Amygdala (tissue), 56 donors: ENCODE measurements at regions not wholly inside any gene's neighbourhood (a gene's known extent, or its start where the extent isn't known, plus 50 kb on each side); places are given as distances from the start of the nearest gene placed in this dataset.

Source experiments
- DNase-seq, 56 donors: peaks; one replicate each; lab custom pipeline; 2025; lab: John Stamatoyannopoulos, UW

DNA sequence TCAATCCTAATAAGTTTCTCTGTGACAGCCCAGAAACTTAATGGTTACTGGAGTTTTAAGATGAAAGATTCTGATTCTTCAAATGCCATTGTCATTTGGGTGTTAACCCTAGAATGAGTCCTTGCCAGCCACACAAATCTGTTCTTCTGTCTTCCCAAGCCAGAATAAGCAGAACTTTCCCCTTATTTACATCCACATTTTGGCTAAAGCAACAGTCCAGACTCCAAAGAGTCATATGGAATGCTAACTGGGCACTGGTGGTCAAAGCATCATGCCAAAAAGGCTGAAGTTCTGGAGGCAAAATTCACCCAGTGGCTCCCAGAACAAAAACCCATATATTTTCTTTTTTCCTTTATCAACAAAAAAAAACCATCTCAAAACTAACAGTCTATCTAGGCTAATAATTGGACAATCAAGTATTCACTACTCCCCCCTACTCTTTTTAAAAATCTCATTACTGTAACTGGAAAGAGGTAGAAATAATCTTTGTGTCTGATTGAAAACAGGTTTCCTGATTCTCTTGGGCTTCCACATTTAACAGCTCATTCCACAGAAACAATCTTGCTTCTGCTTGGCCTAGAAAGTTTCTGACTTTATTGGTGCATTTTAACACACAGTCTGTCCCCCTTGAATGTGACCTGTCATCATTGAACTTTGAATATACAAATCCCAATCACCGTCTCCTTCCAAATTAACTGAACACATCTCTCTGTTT lies 89.6 kb upstream of the SETBP1 start:
- no peak for DNase-seq

DNA sequence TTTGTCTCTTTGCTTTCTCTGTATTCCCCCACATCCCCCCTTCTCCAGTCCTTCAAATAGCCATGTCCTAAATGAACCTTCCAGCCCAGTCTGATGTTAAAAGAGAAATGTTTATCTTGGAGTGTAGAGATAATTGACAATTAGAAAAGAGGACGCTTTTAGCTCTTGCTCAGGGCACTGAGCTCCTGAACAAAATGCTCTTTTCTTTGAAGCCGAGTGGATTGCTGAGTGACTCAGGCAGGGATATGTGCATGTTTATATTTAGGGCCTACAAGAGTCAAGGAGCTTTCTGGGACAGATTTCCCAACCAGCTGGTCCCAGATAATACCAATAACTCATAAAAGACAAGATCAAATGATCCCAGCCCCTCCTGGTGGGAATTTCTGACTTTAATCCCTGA lies 88.0 kb upstream of the SETBP1 start:
- no peak for DNase-seq

DNA sequence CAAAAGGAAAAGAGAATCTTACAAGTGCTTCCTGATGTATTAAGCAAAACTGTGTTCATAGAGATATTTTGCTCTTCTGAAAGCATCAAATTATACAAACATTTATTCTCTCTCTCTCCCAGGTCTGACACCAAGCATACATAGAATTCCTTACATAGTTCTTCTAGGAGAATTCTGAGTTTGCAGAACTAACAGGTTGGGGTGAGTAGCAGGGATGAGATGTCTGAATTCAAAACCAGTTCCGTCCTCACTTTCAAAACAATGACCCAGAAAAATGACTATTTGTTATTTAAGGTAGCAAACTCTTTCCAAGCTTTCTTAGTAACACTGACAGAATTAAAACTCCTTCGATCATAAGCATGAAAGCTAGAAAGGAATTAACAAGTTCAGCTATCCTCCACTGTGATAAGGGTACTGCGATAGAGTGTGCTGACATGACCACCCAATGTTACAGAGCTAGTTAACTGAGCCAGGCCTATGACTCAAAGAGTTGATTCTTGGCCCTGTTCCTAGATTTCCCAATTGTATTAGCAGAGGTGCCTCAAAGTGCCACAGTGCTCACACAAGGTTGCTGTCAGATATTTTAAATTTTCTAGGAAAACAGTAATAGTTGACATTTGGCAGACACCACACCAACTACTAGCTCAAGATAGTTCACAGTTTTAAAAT lies 85.8 kb upstream of the SETBP1 start:
- DNase-seq = no peak

DNA sequence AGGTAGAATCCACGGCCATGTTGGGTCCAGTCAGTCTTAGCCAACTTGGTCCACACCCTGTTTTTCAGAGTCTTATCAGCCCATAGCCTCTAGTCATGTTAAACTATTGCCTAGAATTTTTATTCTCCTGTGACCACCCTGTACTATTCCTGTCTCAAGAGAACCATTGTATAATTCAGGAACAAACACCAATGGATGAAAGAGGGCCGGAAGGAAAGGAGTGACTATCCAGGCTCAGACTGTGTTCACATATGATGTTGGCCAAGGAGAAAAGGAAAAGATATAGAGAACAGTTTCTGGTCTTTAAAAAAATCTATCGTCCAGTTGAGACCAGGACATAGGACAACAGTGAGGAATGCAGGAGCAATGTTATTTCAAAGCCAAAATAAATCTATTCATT lies 82.9 kb upstream of the SETBP1 start:
- DNase-seq = no peak

DNA sequence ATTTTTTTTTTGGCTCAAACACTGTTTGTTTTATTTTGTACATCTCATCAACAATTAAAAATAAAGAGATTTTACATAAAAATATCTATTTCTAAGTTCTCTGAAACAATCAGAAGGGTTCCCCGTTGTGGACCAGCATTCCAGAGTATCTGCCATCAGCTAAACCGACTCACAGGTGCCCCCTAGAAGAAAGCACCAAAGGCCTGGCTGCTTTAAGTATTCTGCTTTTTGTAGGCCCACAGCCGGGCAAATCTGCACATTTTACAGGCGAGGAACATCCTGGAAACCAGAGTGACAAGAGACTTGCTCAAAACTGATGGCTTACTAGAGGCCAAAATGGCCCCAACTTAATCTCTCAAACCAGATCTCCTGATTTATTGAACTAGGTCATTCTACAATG lies 82.2 kb upstream of the SETBP1 start:
- no peak for DNase-seq

DNA sequence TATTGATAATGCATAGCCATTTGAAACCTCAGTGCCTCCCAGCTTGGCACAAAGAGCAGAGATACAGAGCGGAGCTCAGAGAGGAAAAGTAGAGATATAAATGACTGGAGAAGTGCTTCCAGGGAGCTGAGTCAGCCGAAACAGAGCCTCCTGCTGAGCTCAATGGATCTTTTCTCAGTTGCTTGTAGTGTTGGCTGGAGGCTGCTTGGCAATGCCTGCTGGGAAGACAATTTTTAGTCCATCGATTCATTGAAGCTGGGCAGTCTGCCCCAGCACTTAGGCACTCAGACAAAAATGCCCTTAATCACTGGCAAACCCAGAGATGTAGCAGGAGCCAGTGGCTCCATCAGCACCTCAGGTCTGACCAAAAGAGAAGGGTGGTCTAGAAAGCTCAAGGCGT lies 81.3 kb upstream of the SETBP1 start:
- peak in 49 of 56 donors; percentile 4 to 79 (median 45) for DNase-seq

DNA sequence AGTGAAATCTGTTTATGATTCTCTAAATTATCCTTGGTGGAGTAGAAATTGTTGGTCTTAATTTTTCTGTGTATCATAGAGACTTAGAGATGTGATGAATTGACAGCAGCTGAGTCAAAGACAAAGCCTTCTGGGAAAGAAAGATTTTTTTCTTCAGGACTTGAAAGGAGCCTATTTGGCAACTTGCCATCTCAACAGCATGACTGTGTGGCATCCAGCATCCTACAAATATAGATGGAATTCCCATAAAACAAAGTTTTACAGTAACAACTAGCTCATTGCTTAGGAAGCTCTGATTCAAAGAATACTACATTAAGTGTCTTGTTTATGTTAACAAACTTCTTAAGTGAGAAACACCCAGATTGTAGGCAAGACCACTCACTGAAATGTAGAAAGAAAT lies 79.2 kb upstream of the SETBP1 start:
- no peak for DNase-seq

DNA sequence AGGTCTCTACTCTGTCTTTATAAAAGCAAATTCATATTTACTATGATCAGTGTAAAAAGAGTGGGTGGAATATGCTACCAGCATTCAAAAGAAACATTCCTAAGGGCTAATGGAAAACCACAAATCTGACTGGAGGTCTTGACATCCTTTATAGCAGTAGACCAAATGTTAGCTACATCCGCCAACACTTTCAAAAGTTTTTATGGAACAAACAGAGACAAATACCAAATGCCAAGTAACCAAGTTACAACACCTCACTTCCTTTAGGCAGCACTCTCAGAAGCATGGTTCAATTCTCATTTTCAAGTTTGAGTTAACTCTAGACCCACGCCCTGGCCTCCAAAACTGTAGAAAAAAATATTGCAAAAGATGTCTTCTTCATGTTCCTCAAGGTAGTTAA lies 78.3 kb upstream of the SETBP1 start:
- DNase-seq = no peak

DNA sequence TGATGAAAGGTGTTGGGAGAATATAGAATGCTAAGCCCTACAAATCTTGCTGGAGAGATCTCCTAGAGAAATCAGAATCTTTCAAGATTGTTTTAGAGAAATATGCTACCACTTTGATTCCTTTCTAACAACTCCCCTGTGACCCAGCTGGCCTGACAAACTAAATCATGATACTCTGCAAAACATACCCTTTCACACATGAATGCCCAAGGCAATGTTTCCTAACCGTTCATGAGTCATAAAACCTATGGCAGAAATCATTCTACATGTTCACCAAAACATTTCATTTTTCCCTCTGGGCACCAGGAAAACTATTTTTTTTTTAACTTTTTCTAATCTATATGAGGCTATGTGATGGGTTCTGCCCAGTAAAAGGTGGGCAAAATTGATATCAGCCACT lies 77.8 kb upstream of the SETBP1 start:
- DNase-seq = no peak

DNA sequence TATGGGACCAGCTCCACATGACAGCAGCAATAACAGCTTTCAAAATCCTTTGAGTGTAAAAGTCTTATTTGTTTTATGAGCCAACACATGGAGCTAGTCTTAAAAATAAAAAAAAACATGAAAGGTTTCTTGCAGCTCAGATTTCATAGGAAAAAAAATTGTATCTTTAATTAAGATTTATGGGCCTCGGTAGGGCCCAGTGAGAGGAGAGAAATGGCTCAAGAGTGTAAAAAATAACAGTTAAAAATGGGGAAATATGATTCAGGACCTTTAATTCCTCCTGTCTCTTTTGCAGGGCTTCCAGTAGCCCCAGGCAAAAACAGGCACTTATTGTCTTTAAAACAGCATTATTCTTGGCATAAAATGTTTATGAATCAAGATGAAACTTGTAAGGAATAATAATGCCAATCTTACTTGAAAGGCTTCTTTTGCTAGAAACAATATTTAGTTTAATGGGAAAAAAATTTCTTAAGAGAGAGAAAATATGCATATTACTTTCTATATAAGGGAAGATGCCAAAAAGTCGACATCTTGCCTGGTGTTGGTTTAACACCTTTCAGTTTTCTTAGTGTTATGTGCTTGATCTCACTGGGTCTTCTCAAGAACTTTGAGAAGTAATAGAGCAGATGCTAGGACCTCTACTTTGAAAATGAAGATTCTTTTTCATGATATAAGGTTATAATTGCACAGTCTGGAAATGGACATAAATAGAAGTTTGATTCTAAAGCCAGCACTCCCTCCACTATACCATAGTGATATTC lies 71.3 kb upstream of the SETBP1 start:
- no peak for DNase-seq

DNA sequence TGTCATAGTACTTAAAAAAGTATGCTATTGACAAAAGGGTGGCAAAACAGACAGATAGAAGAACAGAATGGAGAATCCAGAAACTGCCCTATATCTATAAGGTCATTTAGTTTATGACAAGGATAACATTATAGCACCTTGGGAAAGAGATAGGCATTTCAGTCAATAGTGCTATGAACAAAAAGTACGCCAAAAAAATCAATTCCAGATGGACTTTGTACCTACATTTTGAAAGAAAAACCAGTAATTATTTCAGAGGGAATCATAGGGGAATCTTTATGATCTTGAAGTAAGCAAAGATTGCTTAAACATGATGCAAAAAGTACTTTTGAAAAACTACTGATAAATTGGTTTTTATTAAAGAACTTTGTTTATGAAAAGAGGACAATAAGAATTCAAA lies 59.9 kb upstream of the SETBP1 start:
- no peak for DNase-seq

DNA sequence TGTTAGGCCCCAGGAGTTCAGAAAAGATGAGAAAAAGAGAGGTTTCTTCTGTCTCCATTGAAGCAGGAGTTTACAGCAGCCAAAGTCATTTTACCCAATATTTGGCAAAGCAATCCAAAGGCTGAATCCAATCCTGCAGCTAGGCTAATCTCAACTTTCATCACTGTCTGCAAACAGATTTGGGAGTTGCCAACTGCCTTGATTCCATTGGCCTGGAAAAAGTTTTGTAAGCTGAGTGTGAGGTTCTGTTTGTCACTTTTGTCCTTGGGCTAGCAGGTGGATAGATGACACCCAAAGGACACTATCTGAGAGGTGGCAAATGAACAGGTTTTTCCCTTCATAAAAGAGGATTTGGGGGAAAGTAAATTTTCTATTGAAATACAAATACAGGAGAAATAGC lies 56.6 kb upstream of the SETBP1 start:
- DNase-seq = no peak

DNA sequence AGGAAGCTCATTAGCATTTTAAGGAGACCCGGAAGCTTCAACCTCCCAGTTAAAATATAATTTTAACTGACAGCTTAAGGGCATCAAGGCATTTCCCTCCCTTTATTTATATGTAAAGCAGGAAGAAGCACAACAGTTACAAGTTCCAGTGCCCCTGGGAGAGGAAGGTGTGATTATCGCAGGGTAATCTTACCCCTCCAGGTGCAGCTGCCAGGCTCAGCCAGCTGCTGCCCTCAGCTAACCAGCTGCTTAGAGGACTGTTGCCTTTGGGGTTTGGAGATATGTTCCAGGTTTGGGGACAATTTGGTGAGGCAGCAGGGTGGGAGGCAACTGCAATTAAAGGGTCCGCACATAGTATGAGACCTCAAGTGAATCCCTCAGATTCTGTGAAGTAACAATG lies 55.3 kb upstream of the SETBP1 start:
- DNase-seq = no peak

DNA sequence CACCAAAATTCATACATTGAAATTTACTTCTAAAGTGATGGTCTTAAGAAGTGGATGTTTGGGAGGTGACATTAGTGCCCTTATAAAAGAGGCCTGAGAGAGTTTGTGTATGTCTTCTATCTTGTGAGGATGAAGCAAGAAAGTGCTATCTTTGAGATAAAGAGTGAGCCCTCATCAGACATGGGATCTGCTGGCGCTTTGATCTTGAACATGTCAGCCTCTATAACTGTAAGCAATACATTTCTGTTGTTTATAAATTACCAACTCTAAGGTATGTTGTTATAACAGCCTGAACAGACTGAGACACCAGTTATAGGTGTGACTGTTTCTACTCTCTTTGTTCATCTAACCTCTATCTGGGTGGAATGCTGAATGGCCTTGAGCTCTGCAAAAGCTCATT lies 54.5 kb upstream of the SETBP1 start:
- DNase-seq = no peak

DNA sequence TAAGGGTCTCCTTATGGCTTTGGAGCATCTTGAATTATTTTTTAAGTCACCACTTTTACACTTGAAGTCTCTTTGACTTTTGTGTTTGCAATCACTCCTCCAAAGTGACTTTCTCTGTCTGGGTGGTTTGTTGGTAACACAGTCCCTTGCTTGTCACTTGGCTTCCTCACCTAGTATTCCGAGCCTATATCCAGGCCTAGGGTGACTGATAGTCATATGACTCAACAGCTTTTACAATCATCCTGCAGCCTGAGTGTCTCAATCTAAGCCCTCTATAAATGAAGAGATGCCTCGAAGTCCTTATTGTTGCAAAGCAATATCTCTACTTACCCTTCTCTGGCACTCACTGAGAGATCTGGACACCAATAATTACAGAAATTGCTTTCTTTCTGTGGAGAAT lies 53.9 kb upstream of the SETBP1 start:
- no peak for DNase-seq

DNA sequence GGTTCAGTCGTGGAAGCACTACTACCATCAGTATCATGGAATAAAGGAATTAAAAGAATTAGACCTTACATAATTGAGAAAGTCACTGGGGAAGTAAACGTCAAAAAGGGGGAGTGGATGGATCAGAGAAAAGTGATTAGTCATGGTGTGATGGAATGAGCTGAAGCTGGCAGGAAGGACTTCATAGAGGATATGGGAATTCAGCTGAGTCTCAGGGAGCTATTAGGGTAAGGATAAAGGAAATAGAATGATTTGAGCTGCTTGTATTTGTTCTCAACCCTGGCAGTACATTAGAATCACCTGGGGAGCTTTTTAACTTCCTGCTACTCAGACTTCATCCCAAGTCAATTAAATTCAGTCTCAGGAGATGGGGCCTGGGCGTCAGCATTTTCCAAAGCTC lies 53.4 kb upstream of the SETBP1 start:
- DNase-seq = no peak

DNA sequence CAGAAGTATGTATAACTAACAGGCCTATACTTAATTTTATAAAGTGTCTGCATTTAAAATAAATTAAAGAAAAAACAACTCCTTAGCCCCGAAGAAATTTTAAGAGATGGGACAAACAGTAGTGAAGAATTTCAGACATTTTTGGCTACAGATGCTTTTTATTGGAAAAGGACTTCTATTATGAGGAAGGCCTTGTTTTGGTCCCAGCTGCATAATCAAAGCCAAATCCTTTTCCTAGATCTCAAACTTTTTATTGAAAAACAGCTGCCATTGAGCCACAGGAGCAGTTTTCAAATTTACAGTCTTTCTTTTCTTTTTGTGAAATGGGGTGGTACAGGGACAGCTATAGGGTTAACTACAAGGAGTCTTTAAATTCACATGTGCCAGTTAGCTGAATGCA lies 51.3 kb upstream of the SETBP1 start:
- DNase-seq = no peak

DNA sequence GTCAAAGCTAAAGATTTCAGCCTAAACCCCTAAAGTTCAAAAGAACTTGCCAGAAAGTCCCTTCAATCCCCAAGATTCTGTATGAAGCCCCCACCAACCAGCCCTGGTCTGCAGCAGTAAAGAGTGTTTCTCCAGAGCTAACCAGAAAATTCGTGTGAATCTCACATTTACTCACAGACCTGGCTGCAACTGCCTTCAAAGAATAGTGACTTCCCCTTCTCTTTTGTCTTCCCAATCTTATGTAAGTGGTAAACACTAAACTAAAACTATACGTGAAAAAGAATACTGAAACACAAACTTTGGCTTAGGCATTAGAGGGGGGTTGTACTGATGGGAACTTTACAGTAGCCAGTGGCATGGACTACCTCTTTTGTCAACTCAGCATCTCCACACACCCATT lies 50.6 kb upstream of the SETBP1 start:
- DNase-seq = no peak
